ENCODE measurements at regions not wholly inside any gene's neighbourhood (a gene's known extent, or its start where the extent isn't known, plus 50 kb on each side); places are given as distances from the start of the nearest gene placed in this dataset.
"Not testable (repeated sequence)": the region's sequence is repeated elsewhere in the genome, so short reads cannot be mapped to it uniquely, and the experiment has no call there.

GRCh38 chr9:34767087-34767486 is 57.2 kb upstream of the CCL21 start:
- not testable (repeated sequence) for H3K4me1 Mint-ChIP-seq, H3K9me3 Mint-ChIP-seq, H3K27ac Mint-ChIP-seq, H3K4me3 Mint-ChIP-seq, H3K36me3 Mint-ChIP-seq
- H3K27me3 Mint-ChIP-seq: peaks cover 18% of the 10 kb centered on the region

GRCh38 chr9:34760196-34761040 is 50.5 kb upstream of the CCL21 start:
- peaks cover 24% of the 10 kb centered on the region for H3K27me3 Mint-ChIP-seq
- not testable (repeated sequence) for H3K9me3 Mint-ChIP-seq, H3K4me1 Mint-ChIP-seq, H3K27ac Mint-ChIP-seq, H3K4me3 Mint-ChIP-seq, H3K36me3 Mint-ChIP-seq
